Neuronal stem cell (in vitro differentiated cells): ENCODE measurements at regions not wholly inside any gene's neighbourhood (a gene's known extent, or its start where the extent isn't known, plus 50 kb on each side); places are given as distances from the start of the nearest gene placed in this dataset.

ENCODE experiments used
- DNase-seq: peaks from one replicate; pipeline ENCODE4 v3.0.0-alpha.2; 2013; ENCODE audit warnings: low spot score
- H2AFZ ChIP-seq: one replicate; pipeline ENCODE4 v1.6.1; 2013; ENCODE audit warnings: mild to moderate bottlenecking, low read length, inconsistent platforms
- H2AK5ac ChIP-seq: 2 replicates; pipeline ENCODE4 v1.6.1; 2013; ENCODE audit warnings: low read depth, mild to moderate bottlenecking, inconsistent platforms, low read length, moderate library complexity, mixed read lengths
- H2BK120ac ChIP-seq: 2 replicates; pipeline ENCODE4 v1.6.1; 2013; ENCODE audit warnings: low read depth, mild to moderate bottlenecking, inconsistent platforms, low read length, moderate library complexity, mixed read lengths
- H2BK12ac ChIP-seq: one replicate; pipeline ENCODE4 v1.6.1; 2013; ENCODE audit warnings: low read length, inconsistent platforms
- H2BK15ac ChIP-seq: 2 replicates; pipeline ENCODE4 v1.6.1; 2013; ENCODE audit warnings: mild to moderate bottlenecking, low read length, inconsistent platforms, mixed read lengths
- H2BK5ac ChIP-seq: one replicate; pipeline ENCODE4 v1.6.1; 2013; ENCODE audit warnings: inconsistent platforms, mild to moderate bottlenecking, low read length, moderate library complexity
- H3K14ac ChIP-seq: one replicate; pipeline ENCODE4 v1.6.1; 2013; ENCODE audit warnings: low read length, inconsistent platforms
- H3K18ac ChIP-seq: 2 replicates; pipeline ENCODE4 v1.6.1; 2013; ENCODE audit warnings: low read length, inconsistent platforms
- H3K23ac ChIP-seq: 2 replicates; pipeline ENCODE4 v1.6.1; 2013; ENCODE audit warnings: low read depth, mild to moderate bottlenecking, mixed read lengths, low read length, inconsistent platforms; ENCODE audit not compliant: poor library complexity
- H3K27ac ChIP-seq: replicated peaks from 3 replicates; pipeline ENCODE4 v1.5.1; 2013; ENCODE audit warnings: low read length, inconsistent platforms
- H3K27me3 ChIP-seq, 3 experiments: 2 replicates each; pipeline ENCODE4 v1.6.1; 2013; ENCODE audit warnings: low read length in 3 of 3, mild to moderate bottlenecking in 2 of 3, inconsistent platforms in 1 of 3, low read depth in 1 of 3, mixed read lengths in 1 of 3, moderate library complexity in 1 of 3; ENCODE audit not compliant: control insufficient read depth in 3 of 3, insufficient read depth in 3 of 3
- H3K36me3 ChIP-seq, 2 donors: replicated peaks in 1 of 2; 2 replicates each; pipeline ENCODE4 v1.6.1; 2013; ENCODE audit warnings: low read length in 2 of 2; ENCODE audit not compliant: control insufficient read depth in 2 of 2, insufficient read depth in 2 of 2
- H3K4ac ChIP-seq: 2 replicates; pipeline ENCODE4 v1.6.1; 2013; ENCODE audit warnings: inconsistent platforms, mild to moderate bottlenecking, low read length, moderate library complexity
- H3K4me1 ChIP-seq, 2 donors: 1 replicate in 1 of 2; 2 replicates in 1 of 2; pipeline ENCODE4 v1.6.1; 2013; ENCODE audit warnings: low read length in 2 of 2, low read depth in 1 of 2; ENCODE audit not compliant: control insufficient read depth in 2 of 2, insufficient read depth in 1 of 2
- H3K4me2 ChIP-seq: one replicate; pipeline ENCODE4 v1.6.1; 2013; ENCODE audit warnings: mild to moderate bottlenecking, low read length, inconsistent platforms; ENCODE audit not compliant: insufficient read depth, poor library complexity, severe bottlenecking
- H3K4me3 ChIP-seq, 2 donors: 2 replicates each; pipeline ENCODE4 v1.5.1; 2013; ENCODE audit warnings: low read length in 2 of 2, mild to moderate bottlenecking in 2 of 2, inconsistent platforms in 1 of 2, moderate library complexity in 1 of 2
- H3K79me1 ChIP-seq: one replicate; pipeline ENCODE4 v1.6.1; 2013; ENCODE audit warnings: low read depth, mild to moderate bottlenecking, inconsistent platforms, low read length, moderate library complexity
- H3K9ac ChIP-seq: one replicate; pipeline ENCODE4 v1.6.1; 2013; ENCODE audit warnings: mild to moderate bottlenecking, low read depth, low read length, inconsistent platforms; ENCODE audit not compliant: poor library complexity
- H3K9me3 ChIP-seq, 2 donors: replicated peaks in 1 of 2; 2 replicates each; pipeline versions ENCODE3 to v1.6.1; 2013; ENCODE audit warnings: low read length in 2 of 2, mild to moderate bottlenecking in 2 of 2, inconsistent platforms in 1 of 2, low read depth in 1 of 2, mixed read lengths in 1 of 2, moderate library complexity in 1 of 2; ENCODE audit not compliant: control insufficient read depth in 2 of 2, insufficient read depth in 1 of 2
- H4K8ac ChIP-seq: one replicate; pipeline ENCODE4 v1.6.1; 2013; ENCODE audit warnings: low read depth, mild to moderate bottlenecking, inconsistent platforms, low read length, moderate library complexity
- H4K91ac ChIP-seq: one replicate; pipeline ENCODE4 v1.6.1; 2013; ENCODE audit warnings: low read length, low read depth, mild to moderate bottlenecking, inconsistent platforms; ENCODE audit not compliant: poor library complexity
- WGBS, 2 donors: extraction: QIAGEN DNeasy Blood & Tissue Kit; methylation state at CpG; one replicate each; pipeline ENCODE4 v1.1.7; 2013; ENCODE audit warnings: missing lambda C conversion rate in 2 of 2, mixed read lengths in 1 of 2; ENCODE audit not compliant: insufficient read length in 2 of 2, insufficient replicate concordance in 1 of 2; ENCODE audit errors: extremely low coverage in 2 of 2; 5-methylcytosine and 5-hydroxymethylcytosine counted together

GRCh38 chr14:39731912-39732311 lies 299.7 kb upstream of the FBXO33 start:
- H2BK5ac ChIP-seq, result no peak overlapping the region
- H4K91ac ChIP-seq, result no peak overlapping the region
- no peaks in the 10 kb centered on the region for H3K27me3 ChIP-seq
- WGBS, 2 donors, result no CpG with 5 or more reads among the region's 2 CpGs
- H3K4me2 ChIP-seq, result no peak overlapping the region
- H3K27ac ChIP-seq, result no peak overlapping the region
- no peaks in the 10 kb centered on the region for H3K79me1 ChIP-seq
- no peak overlapping the region for H3K18ac ChIP-seq
- H3K4me3 ChIP-seq, result no peak overlapping the region
- H2BK12ac ChIP-seq, result no peak overlapping the region
- no peak overlapping the region for H2AK5ac ChIP-seq
- H2BK15ac ChIP-seq, result no peak overlapping the region
- no peak overlapping the region for H3K14ac ChIP-seq
- H3K4ac ChIP-seq, result no peak overlapping the region
- no peak overlapping the region for H2AFZ ChIP-seq
- no peak overlapping the region for H3K9ac ChIP-seq
- no peak overlapping the region for H3K23ac ChIP-seq
- DNase-seq, result no peak
- no peak overlapping the region for H4K8ac ChIP-seq
- H3K9me3 ChIP-seq, result no peaks in the 10 kb centered on the region
- no peak overlapping the region for H2BK120ac ChIP-seq
- no peaks in the 10 kb centered on the region for H3K36me3 ChIP-seq
- no peaks in the 10 kb centered on the region for H3K4me1 ChIP-seq

- H3K9ac ChIP-seq, result no peak overlapping the region
- no peaks in the 10 kb centered on the region for H3K27me3 ChIP-seq
- no peak overlapping the region for H2AFZ ChIP-seq
- H4K91ac ChIP-seq, result no peak overlapping the region
- no peak overlapping the region for H4K8ac ChIP-seq
- WGBS, 2 donors, result no CpG with 5 or more reads among the region's 2 CpGs
- no peak overlapping the region for H2BK5ac ChIP-seq
- no peaks in the 10 kb centered on the region for H3K9me3 ChIP-seq
- no peaks in the 10 kb centered on the region for H3K79me1 ChIP-seq
- no peak overlapping the region for H2BK120ac ChIP-seq
- H3K4me3 ChIP-seq, result no peak overlapping the region
- no peaks in the 10 kb centered on the region for H3K4me1 ChIP-seq
- no peak overlapping the region for H3K27ac ChIP-seq
- no peak for DNase-seq
- no peak overlapping the region for H3K14ac ChIP-seq
- no peaks in the 10 kb centered on the region for H3K36me3 ChIP-seq
- H2AK5ac ChIP-seq, result no peak overlapping the region
- no peak overlapping the region for H2BK12ac ChIP-seq
- H3K4ac ChIP-seq, result no peak overlapping the region
- H3K4me2 ChIP-seq, result no peak overlapping the region
- H3K18ac ChIP-seq, result no peak overlapping the region
- H3K23ac ChIP-seq, result no peak overlapping the region
- H2BK15ac ChIP-seq, result no peak overlapping the region
Observed at GRCh38 chr14:39726563-39726962, 294.3 kb upstream of the FBXO33 start.

- Histone ChIP-seq H2BK120ac (no peak overlapping the region), H2BK5ac (no peak overlapping the region), H2BK12ac (no peak overlapping the region), H2AFZ (no peak overlapping the region), H2AK5ac (no peak overlapping the region), H3K9me3 (no peaks in the 10 kb centered on the region), H3K4me1 (no peaks in the 10 kb centered on the region), H3K27ac (no peak overlapping the region), H3K4me3 (no peak overlapping the region), H2BK15ac (no peak overlapping the region), H3K36me3 (no peaks in the 10 kb centered on the region), H3K4ac (no peak overlapping the region), H3K18ac (no peak overlapping the region), H4K91ac (no peak overlapping the region), H3K14ac (no peak overlapping the region), H3K9ac (no peak overlapping the region), H3K23ac (no peak overlapping the region), H3K4me2 (no peak overlapping the region), H4K8ac (no peak overlapping the region), H3K27me3 (no peaks in the 10 kb centered on the region), H3K79me1 (no peaks in the 10 kb centered on the region)
- WGBS, 2 donors, result no CpG with 5 or more reads among the region's 2 CpGs
- no peak for DNase-seq
Observed at GRCh38 chr14:39722547-39723273, 290.5 kb upstream of the FBXO33 start.

GRCh38 chr14:39716987-39717570 lies 284.8 kb upstream of the FBXO33 start:
- Histone ChIP-seq H2AK5ac (no peak overlapping the region), H3K9me3 (no peaks in the 10 kb centered on the region), H3K23ac (no peak overlapping the region), H3K18ac (no peak overlapping the region), H4K91ac (no peak overlapping the region), H3K9ac (no peak overlapping the region), H3K14ac (no peak overlapping the region), H3K27me3 (no peaks in the 10 kb centered on the region), H2AFZ (no peak overlapping the region), H2BK15ac (no peak overlapping the region), H3K4me3 (no peak overlapping the region), H3K4me2 (no peak overlapping the region), H4K8ac (no peak overlapping the region), H3K36me3 (no peaks in the 10 kb centered on the region), H2BK5ac (no peak overlapping the region), H3K79me1 (no peaks in the 10 kb centered on the region), H2BK12ac (no peak overlapping the region), H3K27ac (no peak overlapping the region), H2BK120ac (no peak overlapping the region), H3K4ac (no peak overlapping the region), H3K4me1 (peaks cover 0 to 2% of the 10 kb centered on the region in 2 donors)
- WGBS, 2 donors, result no CpG with 5 or more reads among the region's 3 CpGs
- no peak for DNase-seq
